Parathyroid adenoma (tissue), 2 donors: ENCODE measurements at regions not wholly inside any gene's neighbourhood (a gene's known extent, or its start where the extent isn't known, plus 50 kb on each side); places are given as distances from the start of the nearest gene placed in this dataset.
A peak's percentile ranks its signal among the peaks of the same experiment; 100 is the strongest.

Source experiments
- H2AFZ ChIP-seq: fragments of 300-600 bp; sonication (generic); one replicate; pipeline ENCODE4 v1.7.0; 2017; ENCODE audit warnings: antibody characterized with exemption, mild to moderate bottlenecking
- H3K27ac ChIP-seq: fragments of 300-600 bp; sonication (generic); one replicate; pipeline ENCODE4 v1.7.0; 2017
- H3K27me3 ChIP-seq: fragments of 300-600 bp; sonication (generic); one replicate; pipeline ENCODE4 v1.7.0; 2017; ENCODE audit warnings: low read length; ENCODE audit not compliant: control insufficient read depth, insufficient read depth
- H3K36me3 ChIP-seq: fragments of 300-600 bp; sonication (generic); one replicate; pipeline ENCODE4 v1.7.0; 2017; ENCODE audit warnings: low read length; ENCODE audit not compliant: control insufficient read depth, insufficient read depth
- H3K4me1 ChIP-seq: fragments of 300-600 bp; sonication (generic); one replicate; pipeline ENCODE4 v1.7.0; 2017; ENCODE audit warnings: control low read depth
- H3K4me2 ChIP-seq: fragments of 300-600 bp; sonication (generic); one replicate; pipeline ENCODE4 v1.7.0; 2017; ENCODE audit warnings: low read length
- H3K4me3 ChIP-seq: fragments of 300-600 bp; sonication (generic); one replicate; pipeline ENCODE4 v1.7.0; 2017; ENCODE audit warnings: low read depth, low read length
- H3K79me2 ChIP-seq: fragments of 300-600 bp; sonication (generic); one replicate; pipeline ENCODE4 v1.7.0; 2017; ENCODE audit warnings: control low read depth
- H3K9ac ChIP-seq: fragments of 300-600 bp; sonication (generic); one replicate; pipeline ENCODE4 v1.7.0; 2017; ENCODE audit warnings: mild to moderate bottlenecking
- H3K9me3 ChIP-seq: fragments of 300-600 bp; sonication (generic); one replicate; pipeline ENCODE4 v1.7.0; 2017; ENCODE audit warnings: low read length; ENCODE audit not compliant: control insufficient read depth
- TF ChIP-seq, protein P1 (sequence below): fragments of 300-600 bp; sonication (generic); IDR thresholded peaks from one replicate; pipeline ENCODE4 v1.7.0; 2017; ENCODE audit warnings: antibody characterized with exemption, mild to moderate bottlenecking
- donor health status: primary hyperparathyroidism.

DNA sequence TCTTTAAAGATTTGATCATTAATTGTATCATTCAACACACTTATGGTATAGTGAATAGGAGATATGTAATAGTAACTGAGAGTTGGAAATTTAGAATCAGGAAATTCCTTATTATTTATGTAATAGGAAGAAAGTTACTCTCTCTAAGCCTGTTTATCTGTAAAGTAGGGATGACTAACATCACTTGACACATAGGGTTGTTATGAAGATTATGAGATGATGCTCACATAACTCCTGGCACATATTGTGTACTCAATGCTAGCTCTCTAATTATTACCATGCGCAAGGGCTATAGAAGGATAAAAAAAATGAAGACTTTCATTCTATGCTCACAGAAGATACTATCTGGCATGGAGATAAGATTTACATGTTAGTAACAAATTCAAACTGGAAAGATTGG, 149.9 kb downstream of the ISOC1 start:
- H3K9ac ChIP-seq = no peak overlapping the region
- H3K4me3 ChIP-seq = no peak overlapping the region
- H3K36me3 ChIP-seq = no peaks in the 10 kb centered on the region
- TF ChIP-seq, protein P1, sequence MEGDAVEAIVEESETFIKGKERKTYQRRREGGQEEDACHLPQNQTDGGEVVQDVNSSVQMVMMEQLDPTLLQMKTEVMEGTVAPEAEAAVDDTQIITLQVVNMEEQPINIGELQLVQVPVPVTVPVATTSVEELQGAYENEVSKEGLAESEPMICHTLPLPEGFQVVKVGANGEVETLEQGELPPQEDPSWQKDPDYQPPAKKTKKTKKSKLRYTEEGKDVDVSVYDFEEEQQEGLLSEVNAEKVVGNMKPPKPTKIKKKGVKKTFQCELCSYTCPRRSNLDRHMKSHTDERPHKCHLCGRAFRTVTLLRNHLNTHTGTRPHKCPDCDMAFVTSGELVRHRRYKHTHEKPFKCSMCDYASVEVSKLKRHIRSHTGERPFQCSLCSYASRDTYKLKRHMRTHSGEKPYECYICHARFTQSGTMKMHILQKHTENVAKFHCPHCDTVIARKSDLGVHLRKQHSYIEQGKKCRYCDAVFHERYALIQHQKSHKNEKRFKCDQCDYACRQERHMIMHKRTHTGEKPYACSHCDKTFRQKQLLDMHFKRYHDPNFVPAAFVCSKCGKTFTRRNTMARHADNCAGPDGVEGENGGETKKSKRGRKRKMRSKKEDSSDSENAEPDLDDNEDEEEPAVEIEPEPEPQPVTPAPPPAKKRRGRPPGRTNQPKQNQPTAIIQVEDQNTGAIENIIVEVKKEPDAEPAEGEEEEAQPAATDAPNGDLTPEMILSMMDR = no peak
- H3K27ac ChIP-seq = no peak overlapping the region
- no peaks in the 10 kb centered on the region for H3K27me3 ChIP-seq
- no peak overlapping the region for H3K4me2 ChIP-seq
- no peaks in the 10 kb centered on the region for H3K79me2 ChIP-seq
- H3K9me3 ChIP-seq = no peaks in the 10 kb centered on the region
- H3K4me1 ChIP-seq = no peaks in the 10 kb centered on the region
- H2AFZ ChIP-seq = no peak overlapping the region

GRCh38 chr5:129245489-129245888, 150.9 kb downstream of the ISOC1 start:
- H3K27ac ChIP-seq = no peak overlapping the region
- H3K4me2 ChIP-seq = no peak overlapping the region
- H3K27me3 ChIP-seq = no peaks in the 10 kb centered on the region
- no peaks in the 10 kb centered on the region for H3K9me3 ChIP-seq
- no peaks in the 10 kb centered on the region for H3K36me3 ChIP-seq
- TF ChIP-seq, protein P1 = no peak
- no peak overlapping the region for H3K9ac ChIP-seq
- H3K4me1 ChIP-seq = no peaks in the 10 kb centered on the region
- H3K4me3 ChIP-seq = no peak overlapping the region
- H2AFZ ChIP-seq = no peak overlapping the region
- no peaks in the 10 kb centered on the region for H3K79me2 ChIP-seq

DNA sequence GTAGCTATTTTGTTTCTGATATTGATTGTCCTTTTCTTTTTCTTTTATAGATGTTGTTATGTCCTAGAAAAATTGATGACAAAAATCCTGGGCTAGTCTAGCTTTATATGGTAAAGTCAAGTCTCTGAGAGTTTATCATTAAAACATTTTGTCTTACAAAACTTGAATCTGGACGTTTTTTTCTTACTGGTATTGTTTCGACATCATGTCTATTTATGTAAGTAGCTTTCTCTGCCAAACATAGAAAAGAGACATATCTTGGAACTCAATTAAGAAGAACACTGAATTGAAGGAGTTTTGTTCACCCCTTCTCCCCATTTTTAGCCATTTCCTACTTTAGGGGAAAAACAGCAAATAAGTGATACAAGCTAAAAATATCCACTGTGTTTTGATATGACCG, 151.5 kb downstream of the ISOC1 start:
- Histone ChIP-seq H3K79me2 (no peaks in the 10 kb centered on the region), H3K36me3 (no peaks in the 10 kb centered on the region), H3K4me1 (no peaks in the 10 kb centered on the region), H3K9me3 (no peaks in the 10 kb centered on the region), H2AFZ (no peak overlapping the region), H3K4me3 (no peak overlapping the region), H3K27ac (no peak overlapping the region), H3K27me3 (no peaks in the 10 kb centered on the region), H3K4me2 (no peak overlapping the region), H3K9ac (no peak overlapping the region)
- TF ChIP-seq, protein P1 = no peak

- H3K4me2 ChIP-seq = peak overlapping the region; percentile 63
These were observed 155.3 kb downstream of the ISOC1 start for GRCh38 chr5:129249886-129250285.

GRCh38 chr5:129271308-129271707, 176.8 kb downstream of the ISOC1 start:
- H3K27ac ChIP-seq = no peak overlapping the region
- H2AFZ ChIP-seq = no peak overlapping the region
- no peaks in the 10 kb centered on the region for H3K36me3 ChIP-seq
- no peaks in the 10 kb centered on the region for H3K27me3 ChIP-seq
- TF ChIP-seq, protein P1 = no peak
- no peak overlapping the region for H3K4me2 ChIP-seq
- no peaks in the 10 kb centered on the region for H3K9me3 ChIP-seq
- no peaks in the 10 kb centered on the region for H3K4me1 ChIP-seq
- no peaks in the 10 kb centered on the region for H3K79me2 ChIP-seq
- H3K4me3 ChIP-seq = no peak overlapping the region
- no peak overlapping the region for H3K9ac ChIP-seq

More at GRCh38 chr5:129249886-129250285, 155.3 kb downstream of the ISOC1 start:
- Histone ChIP-seq H3K36me3 (no peaks in the 10 kb centered on the region), H3K9ac (no peak overlapping the region), H3K27me3 (no peaks in the 10 kb centered on the region), H3K4me1 (no peaks in the 10 kb centered on the region), H3K79me2 (no peaks in the 10 kb centered on the region), H3K27ac (no peak overlapping the region), H3K9me3 (peaks cover 2% of the 10 kb centered on the region), H3K4me3 (peak overlapping the region; percentile 29), H2AFZ (no peak overlapping the region)
- TF ChIP-seq, protein P1 = no peak
